GM12892 (cell line): ENCODE measurements at regions not wholly inside any gene's neighbourhood (a gene's known extent, or its start where the extent isn't known, plus 50 kb on each side); places are given as distances from the start of the nearest gene placed in this dataset.

Experiments used
- POLR2A ChIP-seq: IDR thresholded peaks from 2 replicates; pipeline ENCODE4 v1.6.1; 2011; ENCODE audit warnings: low read depth, low read length, control low read depth
- POLR2AphosphoS5 ChIP-seq: IDR thresholded peaks from 2 replicates; pipeline ENCODE4 v1.6.1; 2011; ENCODE audit warnings: low read depth, low read length, control low read depth

DNA sequence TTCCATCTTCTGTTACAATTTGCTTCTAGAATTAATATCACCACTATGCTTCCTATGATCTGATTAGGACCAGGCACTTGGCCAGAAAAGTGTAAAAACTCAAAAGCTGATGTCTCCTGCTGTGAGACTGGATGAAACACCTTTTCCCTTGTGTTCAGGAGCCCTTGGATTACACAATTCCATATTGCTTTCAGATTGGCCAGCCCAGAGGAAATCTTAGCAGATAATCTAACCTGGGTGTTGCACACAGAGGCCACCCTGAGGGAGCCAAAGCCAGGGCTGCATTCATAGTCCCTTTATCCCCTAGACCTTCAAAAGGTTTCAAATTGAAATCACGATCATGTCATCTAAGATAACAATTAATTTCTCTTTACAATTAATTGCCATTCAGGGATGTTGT lies 94.1 kb upstream of the SELENOP start:
- TF ChIP-seq POLR2AphosphoS5 (no peak), POLR2A (no peak)
